NCI-H2081 (cell line): ENCODE measurements at regions not wholly inside any gene's neighbourhood (a gene's known extent, or its start where the extent isn't known, plus 50 kb on each side); places are given as distances from the start of the nearest gene placed in this dataset.

ENCODE experiments used
- DNase-seq, 2 experiments: peaks; one replicate each; lab custom pipeline; 2025; lab: John Stamatoyannopoulos, UW

DNA sequence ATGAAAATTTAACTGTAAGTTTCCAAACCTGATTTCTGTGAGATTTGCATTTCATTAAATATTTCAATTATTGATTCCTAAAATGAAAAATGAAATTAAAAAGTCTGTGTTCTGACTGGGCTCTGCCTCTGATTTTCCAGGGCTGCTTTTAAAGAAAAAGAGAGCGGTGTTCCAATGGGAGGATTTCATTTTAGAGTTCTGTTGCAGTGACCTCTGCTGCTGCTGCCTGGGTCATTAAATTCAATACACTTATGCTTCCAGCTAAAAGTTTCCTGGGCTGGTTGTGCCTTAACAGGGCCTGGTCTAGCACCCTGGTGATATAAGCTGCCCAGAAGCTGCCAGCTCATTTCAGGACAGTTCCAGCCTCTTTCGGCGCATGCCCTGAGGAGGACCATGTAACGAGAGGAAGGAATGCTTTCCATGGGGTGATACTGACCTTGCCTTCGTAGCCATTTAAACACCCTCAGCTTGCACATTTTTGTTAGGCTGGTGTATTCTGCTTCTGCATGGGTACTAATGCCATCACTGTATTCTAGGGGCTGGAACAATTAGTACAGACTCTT is 93.3 kb downstream of the TMEM174 start:
- no peak for DNase-seq

DNA sequence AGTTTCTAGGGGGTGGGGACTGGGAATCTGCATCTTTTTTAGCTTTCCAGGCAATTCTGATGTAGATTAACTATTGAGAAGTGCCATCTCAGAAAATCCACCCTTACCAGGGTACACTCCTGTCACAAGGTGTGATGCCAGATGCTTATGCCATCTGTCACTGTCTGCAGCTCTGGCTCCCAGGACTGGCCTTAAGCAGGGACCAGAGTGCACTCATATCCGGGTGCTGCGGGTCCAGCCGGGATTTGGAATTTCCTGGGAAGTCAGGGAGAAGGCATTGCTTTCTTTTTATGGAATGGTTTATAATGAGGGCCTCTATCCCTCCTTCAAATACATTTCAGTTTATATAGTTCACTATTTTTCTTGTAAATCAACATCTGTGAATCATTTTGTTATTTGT is 92.6 kb downstream of the TMEM174 start:
- DNase-seq, result no peak

DNA sequence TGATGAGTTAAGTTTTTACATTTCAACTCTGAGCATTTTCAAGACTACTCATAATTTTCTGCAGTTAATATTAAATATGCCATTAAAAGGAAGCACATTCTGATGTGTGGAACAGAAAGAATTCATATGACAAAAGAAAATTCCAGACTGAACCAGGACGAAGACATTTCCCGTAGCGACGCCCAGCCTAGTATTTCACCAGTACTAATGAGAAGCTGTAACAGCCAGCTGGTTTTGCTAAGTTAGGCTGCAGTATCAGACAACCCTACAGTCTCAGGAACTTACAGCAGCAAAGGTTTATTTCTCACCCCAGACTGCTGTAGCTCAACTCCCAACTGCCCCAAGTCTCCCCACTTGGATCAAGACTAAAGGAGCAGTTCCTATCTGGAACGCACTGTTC is 91.6 kb downstream of the TMEM174 start:
- no peak for DNase-seq

DNA sequence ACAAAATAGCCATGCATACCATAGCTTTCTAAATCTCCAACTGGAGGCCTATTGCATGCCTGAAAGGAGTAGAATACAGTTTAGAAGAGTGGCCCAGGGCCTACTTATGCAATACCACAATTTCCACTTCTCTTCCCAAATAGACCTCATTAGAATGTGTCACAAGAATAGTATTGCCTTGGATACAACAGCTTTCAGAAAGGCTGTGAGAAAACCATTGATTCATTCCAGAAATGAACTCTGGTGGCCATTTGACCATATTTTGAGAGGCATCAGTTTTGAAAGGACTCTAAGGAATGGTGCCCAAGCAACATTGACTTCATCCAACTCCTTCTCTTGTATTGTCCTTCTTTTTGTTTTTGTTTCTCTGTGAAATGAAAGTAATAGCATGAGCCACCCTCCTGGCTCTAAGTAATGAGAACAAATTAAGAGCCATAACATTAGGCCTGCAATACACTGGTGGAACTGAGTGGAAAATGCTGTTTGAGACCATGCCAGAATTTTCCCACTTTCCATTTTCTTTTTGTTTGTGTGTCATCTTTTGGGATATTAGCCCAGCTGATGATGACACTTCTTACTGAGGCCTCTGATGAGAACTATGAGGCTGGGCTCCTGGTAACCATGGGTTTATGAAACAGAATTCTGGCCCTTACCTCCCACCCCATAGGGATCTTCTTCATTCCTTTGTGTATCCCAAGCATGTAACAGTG is 90.2 kb downstream of the TMEM174 start:
- DNase-seq, result no peak

DNA sequence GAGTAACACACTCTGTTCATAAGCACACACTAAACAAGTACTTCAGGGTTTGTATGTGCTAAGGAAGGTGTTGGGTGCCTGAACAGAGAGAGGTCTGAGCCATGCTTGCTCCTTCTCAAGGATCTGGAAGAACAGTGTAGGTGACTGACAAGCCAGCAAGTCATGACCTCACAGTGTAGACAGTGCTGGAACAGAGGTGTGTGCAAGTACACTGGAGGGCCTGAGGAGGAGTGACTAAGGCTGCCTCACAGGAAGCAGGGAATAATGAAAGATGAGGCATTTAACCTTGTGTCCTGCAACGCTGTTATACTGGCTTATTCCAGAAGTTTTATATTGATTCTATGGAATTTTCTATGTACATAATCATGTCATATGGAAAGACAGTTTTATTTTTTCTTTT is 83.9 kb downstream of the TMEM174 start:
- no peak for DNase-seq

DNA sequence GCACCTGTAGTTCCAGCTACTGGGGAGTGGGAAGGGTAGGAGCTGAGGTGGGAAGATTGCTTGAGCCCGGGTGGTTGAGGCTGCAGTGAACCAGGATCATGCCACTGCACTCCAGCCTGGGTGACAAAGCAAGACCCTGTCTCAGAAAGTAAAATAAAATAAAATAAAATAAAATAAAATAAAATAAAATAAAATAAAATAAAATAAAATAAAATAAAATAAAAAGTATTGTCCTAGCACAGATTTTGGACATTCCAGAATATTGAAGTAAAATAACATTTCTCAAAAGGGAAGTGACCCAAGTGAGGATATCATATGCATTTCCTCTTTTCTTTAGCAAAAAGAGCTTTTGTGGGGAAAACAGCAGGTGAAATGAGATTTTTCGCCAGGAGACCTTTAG is 83.5 kb downstream of the TMEM174 start:
- no peak for DNase-seq

DNA sequence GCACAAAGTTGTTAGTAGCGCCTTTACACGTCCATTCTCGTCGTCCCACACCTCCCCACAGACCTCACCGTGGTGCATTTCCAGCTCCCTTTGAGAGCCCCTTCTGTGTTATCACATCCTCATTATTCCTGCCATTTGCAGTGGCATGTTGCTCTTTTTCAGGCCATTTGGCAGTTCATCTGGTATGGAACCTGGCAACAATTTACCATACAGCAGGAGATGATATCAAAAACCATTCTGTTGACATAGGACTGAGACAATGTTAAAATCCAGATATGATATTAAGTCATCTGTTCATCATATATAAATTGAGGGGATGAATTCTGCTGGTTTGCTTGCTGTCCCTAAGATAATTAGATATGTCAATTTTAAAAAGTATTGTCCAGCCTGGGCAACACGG is 83.0 kb downstream of the TMEM174 start:
- DNase-seq, result no peak

DNA sequence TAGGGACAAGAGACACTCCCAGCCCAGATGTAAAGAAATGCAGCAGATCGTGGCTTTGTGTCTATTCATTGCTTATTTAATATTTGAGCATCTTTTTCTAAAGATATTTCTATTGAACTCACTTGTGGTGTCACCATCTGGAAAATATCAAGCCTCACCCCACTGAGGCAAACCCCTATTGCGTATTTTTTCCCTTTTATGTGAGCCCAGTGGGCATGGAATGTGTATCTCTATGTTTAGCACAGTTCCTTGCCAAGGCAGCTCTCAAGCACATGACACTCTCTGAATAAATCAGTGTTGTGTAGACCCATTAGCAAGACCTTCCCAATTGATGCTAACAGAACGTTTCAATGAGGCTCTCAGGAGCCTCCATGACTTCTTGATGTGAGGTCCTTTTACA is 81.6 kb downstream of the TMEM174 start:
- DNase-seq, result no peak

DNA sequence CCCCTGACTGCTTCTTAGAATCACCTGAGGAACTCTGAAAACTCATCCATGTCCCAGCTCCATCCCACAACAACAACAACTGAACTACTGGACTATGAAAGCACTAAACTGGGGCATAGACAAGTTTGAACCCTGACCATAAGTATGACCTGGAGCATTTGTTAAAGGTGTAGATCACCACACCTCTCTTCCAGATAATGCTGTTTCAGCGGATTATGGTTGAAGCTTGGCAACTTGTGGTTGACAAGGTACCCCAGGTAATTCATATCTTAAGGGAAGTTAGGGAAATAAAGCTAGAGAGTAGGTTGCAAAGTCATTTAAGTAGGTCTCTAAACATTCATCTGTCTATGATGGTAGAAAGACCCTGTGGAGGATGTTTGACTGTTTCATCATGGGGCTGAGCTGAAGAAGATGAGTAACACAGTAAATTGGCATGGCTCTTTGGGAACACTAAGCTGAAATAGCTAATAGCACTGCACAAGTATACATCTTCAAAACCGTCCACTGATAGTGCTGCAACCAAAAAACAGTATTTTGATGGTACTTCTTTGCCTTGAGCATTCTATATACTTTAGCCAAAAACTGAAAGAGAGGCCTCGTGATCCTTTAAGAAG is 80.2 kb downstream of the TMEM174 start:
- DNase-seq, result no peak

DNA sequence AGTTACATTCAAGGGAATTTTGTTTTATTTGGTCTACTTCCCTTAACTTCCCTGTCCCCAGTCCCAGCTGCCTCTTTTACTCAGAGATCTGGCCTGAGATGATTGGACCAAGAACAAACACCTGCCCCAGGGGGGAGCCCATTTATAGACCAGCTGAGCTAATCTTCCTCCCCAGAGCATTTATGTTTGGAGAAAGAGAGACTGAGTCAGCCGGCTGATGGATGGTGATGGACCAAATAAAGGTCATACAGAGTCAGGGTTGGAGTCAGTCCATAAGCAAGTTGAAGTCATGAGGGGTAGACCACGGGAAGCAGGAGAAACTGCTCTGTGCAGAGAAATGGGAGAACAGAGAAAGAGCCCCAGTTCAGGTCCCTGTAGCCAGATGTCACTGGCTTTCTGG is 77.7 kb downstream of the TMEM174 start:
- no peak for DNase-seq

DNA sequence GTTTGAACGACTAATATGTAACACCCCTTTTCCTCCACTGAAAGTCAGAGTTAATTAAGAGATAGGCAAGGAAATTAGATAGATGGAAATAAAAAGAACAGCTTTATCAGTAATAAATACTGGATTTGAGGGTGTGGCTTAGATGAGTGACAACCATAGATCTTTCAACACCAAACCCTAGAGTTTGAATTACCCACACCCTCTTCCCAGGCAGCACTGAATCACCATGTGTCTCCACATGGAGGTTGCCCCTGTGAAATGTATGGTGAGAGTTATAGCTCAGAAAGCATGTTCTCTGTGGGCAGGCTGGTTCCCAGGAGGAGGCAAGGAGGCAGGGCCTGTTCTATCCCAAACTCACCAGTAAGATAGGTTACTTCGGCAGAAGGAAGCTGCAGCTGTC is 69.7 kb downstream of the TMEM174 start:
- no peak for DNase-seq

DNA sequence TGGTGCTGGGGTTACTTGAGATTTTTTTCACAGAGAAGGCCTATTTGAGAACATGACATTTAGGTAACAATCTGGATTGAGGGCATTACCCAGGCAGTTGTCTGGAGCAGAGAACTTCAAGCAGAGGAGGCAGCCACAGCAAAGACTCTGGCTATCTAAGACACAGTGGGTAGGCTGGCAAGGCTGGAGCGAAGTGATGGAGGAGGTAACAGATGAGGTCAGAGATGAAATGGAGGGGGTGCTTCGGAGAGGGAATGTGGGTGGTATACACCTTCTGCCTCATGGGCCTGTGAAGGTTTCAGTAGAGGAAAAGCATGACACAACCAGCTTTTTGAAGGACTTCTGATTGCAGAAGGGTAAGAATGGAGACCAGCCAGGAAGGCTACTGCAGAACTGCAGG is 65.9 kb downstream of the TMEM174 start:
- DNase-seq, result no peak

DNA sequence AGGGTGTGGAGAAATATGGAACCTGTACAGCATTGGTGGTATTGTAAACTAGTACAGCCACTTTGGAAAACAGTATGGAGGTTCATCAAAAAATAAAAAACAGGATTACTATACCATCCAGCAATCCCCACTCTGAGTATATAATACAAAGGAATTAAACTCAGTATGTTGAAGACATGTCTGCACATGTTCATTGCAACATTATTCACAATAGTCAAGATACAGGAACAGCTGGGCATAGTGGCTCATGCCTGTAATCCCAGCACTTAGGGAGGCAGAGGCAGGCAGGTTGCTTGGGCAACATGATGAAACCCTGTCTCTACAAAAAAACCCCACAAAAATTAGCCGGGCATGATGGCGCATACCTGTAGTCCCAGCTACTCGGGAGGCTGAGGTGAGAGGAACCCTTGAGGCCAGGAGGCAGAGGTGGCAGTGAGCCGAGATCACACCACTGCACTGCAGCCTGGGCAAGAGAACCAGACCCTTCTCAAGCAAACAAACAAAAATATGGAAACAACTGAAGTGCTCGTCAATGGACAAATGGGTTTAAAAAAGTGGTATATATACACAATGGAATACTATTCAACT is 63.6 kb downstream of the TMEM174 start:
- no peak for DNase-seq

DNA sequence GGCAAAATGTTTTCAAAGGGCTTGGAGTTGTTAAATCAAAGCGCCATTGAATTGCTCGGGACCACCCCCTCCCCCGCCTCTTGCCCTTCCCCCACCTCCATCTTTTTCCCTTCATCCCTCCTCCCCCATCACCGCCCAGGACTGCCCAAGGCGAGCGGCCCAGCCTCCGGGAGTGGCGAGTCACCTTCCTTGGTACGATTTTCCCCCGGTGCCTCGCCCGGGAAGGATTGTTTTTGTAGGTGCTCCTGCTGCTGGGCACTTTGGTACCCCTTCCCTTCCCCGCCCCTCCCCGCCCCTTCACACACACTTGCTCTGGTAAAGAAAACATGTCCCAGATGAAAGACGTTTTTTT is 61.2 kb downstream of the TMEM174 start:
- DNase-seq, result no peak

DNA sequence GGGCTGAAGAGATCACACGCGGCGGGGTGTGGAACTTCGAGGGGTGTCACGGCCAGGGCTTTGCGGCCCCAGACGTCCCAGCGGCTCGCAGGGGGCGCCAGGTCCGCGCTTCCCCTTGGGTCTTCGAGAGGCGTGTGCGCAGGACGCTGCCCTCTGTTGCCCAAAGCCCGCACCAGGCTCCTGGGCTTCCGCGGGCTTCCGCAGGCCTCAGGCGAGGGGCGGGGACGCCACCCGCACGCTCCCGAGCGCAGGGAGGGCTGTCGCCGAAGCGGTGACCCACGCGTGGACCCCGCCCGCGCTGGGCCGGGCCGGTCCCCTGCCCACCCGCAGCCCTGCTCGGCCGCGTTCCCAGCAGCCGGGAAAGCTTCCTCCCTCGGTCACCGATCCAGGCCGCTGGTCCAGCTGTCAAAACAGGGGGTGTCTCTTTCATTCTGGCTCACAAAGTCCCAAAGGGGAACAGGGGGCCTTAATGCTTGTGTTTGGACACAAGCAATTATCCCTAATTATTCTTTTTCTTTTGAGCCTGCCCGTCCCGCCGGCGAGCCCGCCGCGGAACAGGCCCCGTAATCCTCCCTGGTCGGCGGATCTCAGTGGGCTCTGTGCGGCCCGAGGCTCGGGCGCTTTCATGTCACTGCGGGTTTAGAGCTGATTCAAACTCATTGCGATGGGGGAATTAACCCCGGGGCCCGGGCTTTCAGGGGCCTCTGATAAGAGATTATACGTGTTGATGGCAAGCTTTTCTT is 60.6 kb downstream of the TMEM174 start:
- no peak for DNase-seq

DNA sequence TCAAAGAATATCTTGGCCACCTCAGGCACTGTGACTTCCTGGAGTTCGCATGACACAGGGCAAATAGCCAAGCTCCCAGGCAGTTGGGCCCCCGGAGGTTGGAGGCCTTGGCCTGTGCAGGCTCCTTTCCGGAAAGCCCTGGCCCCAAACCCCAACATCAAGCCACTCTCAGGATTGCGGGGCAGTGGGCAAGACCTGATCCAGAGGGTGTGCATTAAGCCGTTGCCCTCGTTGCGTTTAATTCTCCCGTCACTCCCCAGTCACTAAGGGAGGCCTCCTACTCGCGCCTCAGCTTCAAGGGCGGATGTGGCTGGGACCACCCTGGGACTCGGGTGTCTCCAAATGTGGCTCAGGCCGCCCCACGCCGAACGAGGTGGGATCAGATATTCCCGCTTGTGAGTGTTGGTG is 60.1 kb downstream of the TMEM174 start:
- DNase-seq, result no peak

DNA sequence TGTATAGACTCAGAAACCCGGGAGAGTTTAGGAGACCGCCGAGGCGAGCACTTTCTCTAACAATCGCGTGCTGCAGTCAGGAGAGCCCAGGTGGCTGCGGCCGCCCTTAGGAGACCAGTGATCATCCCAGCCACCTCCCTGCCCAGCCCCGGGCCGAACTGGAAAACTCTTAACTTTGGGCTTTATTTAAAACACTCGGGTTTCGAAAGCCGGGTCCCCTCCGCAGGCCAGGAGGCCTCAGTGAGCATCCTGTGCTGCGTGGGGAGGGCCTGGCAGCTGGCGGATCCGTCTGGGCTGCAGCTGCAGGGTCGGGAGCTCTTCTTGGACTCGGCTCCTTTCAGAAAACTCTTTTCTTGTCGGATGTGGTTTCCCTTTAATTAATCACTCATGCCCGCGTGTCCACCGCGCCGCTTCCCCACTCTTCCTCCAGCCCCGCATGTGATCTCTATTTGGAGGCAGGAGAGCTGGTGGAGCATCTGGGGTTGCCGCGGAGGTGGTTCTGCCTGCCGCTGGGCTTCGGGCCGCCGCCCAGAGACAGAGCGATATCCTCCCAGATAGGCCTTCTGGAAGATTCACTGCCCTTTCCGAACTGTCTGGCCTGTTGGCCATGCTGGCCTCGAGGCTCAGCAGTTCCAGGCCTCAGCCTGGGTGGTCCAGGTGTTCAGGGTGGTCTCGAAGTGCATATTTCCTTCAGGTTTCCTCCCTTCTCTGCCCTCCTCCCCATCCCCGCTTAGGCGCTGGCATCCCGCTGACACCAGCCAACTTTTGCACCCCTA is 59.5 kb downstream of the TMEM174 start:
- DNase-seq, result no peak

DNA sequence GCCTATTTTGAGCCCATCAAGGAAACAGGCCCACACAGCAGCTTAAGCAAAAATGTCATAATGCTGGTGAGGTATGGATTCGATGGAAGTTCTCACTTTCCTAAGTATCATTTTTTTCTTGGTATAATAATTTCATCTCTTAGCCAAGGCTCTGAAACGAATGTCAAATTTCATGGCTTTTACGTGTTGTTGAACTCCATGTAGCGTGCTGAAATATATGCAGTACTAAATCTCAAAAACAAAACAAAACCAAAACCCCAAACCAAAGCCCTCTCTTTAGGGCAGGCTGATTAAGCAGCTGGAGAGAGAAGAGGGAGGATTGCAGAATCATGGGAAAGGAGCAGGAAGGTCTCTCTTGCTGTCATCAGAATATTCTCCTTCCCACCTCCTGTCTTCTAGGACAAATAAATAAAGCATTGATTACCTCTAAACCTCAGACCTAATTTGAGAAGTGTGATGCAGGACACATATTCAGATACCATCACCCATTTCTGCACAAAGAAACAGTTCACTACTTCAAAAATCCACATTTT is 58.3 kb downstream of the TMEM174 start:
- no peak for DNase-seq

DNA sequence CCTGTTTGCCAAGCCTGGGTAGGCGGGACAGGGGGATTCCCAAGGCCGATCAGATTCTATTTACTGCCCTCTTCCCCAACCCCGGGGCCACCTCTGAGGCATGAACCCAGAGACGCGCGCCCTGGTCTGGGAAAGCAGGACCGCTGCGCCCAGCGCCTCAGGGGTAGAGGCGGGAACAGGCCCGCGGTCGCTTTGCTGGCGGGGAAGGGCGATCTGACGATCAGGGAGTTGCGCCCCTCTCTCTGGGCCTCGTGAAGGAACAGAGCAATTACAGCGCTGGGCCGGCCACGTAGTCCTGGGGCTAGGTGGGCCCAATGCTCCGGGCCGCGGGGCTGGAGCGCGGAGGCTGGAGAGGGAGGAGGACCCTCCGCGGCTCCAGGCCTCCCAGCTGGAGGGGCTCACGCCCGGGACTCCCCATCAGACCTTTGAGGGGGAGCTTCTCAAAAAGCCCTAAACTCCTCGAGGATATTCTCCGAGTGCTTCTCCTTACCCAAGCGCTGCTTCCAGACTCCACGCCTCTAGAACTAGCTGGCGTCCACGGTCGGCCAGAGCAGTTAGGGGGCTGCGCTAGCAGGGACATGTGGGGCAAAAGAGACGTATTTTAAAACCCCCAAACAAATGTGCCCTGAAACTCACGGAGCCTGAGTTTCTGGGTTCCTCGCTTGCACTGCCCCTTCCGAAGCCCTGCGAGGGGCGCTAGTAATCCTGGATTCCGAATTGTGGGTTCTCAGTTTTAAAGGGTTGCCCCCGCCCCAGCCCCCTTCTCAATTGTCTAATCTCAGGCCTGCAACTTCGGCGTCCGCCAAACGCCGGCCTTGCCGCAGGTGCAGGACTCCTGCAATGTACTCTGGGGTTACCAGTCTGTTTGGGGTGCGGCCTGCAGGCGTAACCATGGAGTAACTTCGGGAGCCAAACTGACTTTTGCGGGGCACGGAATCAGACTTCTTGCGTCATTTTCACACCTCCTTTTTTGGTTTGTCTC is 57.6 kb downstream of the TMEM174 start:
- no peak for DNase-seq

DNA sequence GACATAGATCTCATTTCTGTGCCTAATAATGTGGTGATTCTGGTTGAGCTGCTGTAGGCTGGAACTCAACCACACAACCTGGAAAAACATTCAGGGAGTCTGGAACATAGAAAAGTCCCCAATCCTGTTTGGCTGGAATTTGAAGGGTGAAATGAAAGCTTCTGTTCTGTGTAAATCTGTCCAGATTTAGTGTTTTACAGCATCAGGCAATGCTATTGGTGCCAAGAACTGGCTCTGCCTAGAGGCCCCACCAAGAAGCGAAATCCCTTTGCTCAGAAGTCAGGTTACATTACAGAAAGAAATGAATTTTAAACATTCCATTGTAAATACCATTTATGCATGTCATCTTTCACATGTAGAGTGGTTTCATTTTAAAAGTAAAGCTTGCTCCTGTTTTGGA is 56.3 kb downstream of the TMEM174 start:
- DNase-seq, result no peak

DNA sequence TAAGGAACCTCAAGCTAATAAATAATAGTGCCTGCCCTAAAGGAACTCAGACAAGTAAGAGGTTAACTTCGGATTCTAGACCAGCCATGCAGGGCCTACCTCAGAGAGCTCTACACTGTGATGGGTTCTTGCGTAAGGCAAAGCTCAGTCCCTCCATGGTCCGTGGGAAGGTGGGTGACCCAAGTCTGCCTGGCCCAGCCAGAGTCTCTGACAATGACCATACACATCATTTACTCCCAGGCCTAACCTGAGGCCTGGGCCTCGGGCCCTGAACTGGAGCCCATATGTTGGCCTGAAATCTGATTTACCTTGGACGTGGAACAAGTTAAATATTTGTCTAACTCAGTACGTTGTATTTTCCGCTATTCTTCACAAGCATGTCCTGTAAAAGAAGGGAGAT is 55.1 kb downstream of the TMEM174 start:
- DNase-seq, result no peak
